AG09309 (cell line): ENCODE measurements at regions not wholly inside any gene's neighbourhood (a gene's known extent, or its start where the extent isn't known, plus 50 kb on each side); places are given as distances from the start of the nearest gene placed in this dataset.

Source experiments
- DNase-seq: peaks from one replicate; pipeline ENCODE4 v3.0.0-alpha.2; 2010; ENCODE audit warnings: low read depth
- H3K4me3 ChIP-seq: 2 replicates; pipeline ENCODE4 v1.5.1; 2011; ENCODE audit warnings: mild to moderate bottlenecking, low read depth, low read length, moderate library complexity; ENCODE audit not compliant: control insufficient read depth
- CTCF ChIP-seq: IDR thresholded peaks from 2 replicates; pipeline ENCODE4 v1.5.1; 2011; ENCODE audit warnings: mild to moderate bottlenecking, low read depth, low read length, inconsistent platforms; ENCODE audit not compliant: insufficient read depth, control insufficient read depth; ENCODE audit errors: missing control alignments

GRCh38 chr2:236861196-236861875, 224.4 kb upstream of the COPS8 start:
- no peak for DNase-seq
- TF ChIP-seq CTCF = no peak
- H3K4me3 ChIP-seq = no peak overlapping the region

- no peak overlapping the region for H3K4me3 ChIP-seq
- DNase-seq = no peak
- no peak for TF ChIP-seq CTCF
Observed at GRCh38 chr2:236861944-236862343, 223.7 kb upstream of the COPS8 start.

- TF ChIP-seq CTCF = no peak
- no peak overlapping the region for H3K4me3 ChIP-seq
- peak; percentile 7 for DNase-seq
Observed at GRCh38 chr2:236862526-236862925, 223.2 kb upstream of the COPS8 start.

GRCh38 chr2:236862961-236863728, 222.5 kb upstream of the COPS8 start:
- no peak overlapping the region for H3K4me3 ChIP-seq
- peak; percentile 91 for DNase-seq
- no peak for TF ChIP-seq CTCF

GRCh38 chr2:236863729-236864126, 222.0 kb upstream of the COPS8 start:
- no peak overlapping the region for H3K4me3 ChIP-seq
- DNase-seq = no peak
- TF ChIP-seq CTCF = no peak

- no peak overlapping the region for H3K4me3 ChIP-seq
- no peak for DNase-seq
- TF ChIP-seq CTCF = no peak
Observed at GRCh38 chr2:236865052-236865451, 220.6 kb upstream of the COPS8 start.
